ENCODE measurements at regions not wholly inside any gene's neighbourhood (a gene's known extent, or its start where the extent isn't known, plus 50 kb on each side); places are given as distances from the start of the nearest gene placed in this dataset.
A peak's percentile ranks its signal among the peaks of the same experiment; 100 is the strongest.

DNA sequence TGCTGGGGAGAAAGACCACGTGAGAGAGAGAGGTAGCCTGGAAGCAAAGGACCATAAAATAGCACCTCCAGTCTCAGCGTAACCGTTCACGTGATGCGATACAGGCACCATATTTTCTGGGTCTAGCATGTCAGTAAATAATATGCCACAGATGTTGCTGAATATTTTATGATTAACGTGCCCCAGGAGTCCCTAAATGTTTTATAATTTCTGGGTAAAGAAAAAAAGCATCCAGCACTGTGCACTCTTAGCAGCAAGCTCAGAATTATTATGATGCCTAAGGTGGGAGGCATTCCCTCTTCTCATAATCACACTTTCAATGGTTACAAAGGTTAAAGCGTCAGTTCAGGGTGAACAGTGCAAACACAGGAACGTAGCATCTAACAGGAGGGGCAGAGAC, 121.8 kb downstream of the CAVIN4 start:
- Histone ChIP-seq H3K79me2 (ENCODE audit: low read length) (no peaks in the 10 kb centered on the region), H3K27me3 (ENCODE audit: low read length) (no peaks in the 10 kb centered on the region), H2AFZ (ENCODE audit: low read length) (no peak overlapping the region), H3K9ac (ENCODE audit: low read length) (no peak overlapping the region), H3K9me3 (ENCODE audit: low read length) (no peaks in the 10 kb centered on the region), H3K4me2 (ENCODE audit: low read length) (no peak overlapping the region), H4K20me1 (ENCODE audit: low read length) (no peaks in the 10 kb centered on the region), H3K9me2 (replicated peaks; ENCODE audit: low read length) (no peaks in the 10 kb centered on the region), H3K4me1 (ENCODE audit: insufficient read depth, low read length) (no peaks in the 10 kb centered on the region), H3K36me3 (ENCODE audit: low read depth, low read length) (no peaks in the 10 kb centered on the region; the same call in 1 of the 2 replicates), H3K4me3 (ENCODE audit: low read length) (no peak overlapping the region), H3F3A (ENCODE audit: low read length, unreplicated experiment) (no peaks in the 10 kb centered on the region), H3K27ac (ENCODE audit: low read length) (no peak overlapping the region)
- ATAC-seq (no peak), DNase-seq (no peak)
- intact Hi-C loops (cut with micrococcal nuclease): no loop called here
- TF ChIP-seq EZH2phosphoT487 (IDR thresholded peaks at IDR 0.05; ENCODE audit: borderline replicate concordance, low read length) (no peak), EZH2 (IDR thresholded peaks at IDR 0.05; ENCODE audit: low read length, unreplicated experiment) (no peak)
- TF ChIP-seq, protein P1, sequence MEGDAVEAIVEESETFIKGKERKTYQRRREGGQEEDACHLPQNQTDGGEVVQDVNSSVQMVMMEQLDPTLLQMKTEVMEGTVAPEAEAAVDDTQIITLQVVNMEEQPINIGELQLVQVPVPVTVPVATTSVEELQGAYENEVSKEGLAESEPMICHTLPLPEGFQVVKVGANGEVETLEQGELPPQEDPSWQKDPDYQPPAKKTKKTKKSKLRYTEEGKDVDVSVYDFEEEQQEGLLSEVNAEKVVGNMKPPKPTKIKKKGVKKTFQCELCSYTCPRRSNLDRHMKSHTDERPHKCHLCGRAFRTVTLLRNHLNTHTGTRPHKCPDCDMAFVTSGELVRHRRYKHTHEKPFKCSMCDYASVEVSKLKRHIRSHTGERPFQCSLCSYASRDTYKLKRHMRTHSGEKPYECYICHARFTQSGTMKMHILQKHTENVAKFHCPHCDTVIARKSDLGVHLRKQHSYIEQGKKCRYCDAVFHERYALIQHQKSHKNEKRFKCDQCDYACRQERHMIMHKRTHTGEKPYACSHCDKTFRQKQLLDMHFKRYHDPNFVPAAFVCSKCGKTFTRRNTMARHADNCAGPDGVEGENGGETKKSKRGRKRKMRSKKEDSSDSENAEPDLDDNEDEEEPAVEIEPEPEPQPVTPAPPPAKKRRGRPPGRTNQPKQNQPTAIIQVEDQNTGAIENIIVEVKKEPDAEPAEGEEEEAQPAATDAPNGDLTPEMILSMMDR (conservative IDR thresholded peaks at IDR 0.05; ENCODE audit: low read depth, low read length): no peak
- CTCF ChIA-PET: no interaction called here
- POLR2A ChIA-PET (ENCODE audit: unreplicated experiment): no interaction called here
- no TSS peak for BruUV-seq (replicated peaks)

DNA sequence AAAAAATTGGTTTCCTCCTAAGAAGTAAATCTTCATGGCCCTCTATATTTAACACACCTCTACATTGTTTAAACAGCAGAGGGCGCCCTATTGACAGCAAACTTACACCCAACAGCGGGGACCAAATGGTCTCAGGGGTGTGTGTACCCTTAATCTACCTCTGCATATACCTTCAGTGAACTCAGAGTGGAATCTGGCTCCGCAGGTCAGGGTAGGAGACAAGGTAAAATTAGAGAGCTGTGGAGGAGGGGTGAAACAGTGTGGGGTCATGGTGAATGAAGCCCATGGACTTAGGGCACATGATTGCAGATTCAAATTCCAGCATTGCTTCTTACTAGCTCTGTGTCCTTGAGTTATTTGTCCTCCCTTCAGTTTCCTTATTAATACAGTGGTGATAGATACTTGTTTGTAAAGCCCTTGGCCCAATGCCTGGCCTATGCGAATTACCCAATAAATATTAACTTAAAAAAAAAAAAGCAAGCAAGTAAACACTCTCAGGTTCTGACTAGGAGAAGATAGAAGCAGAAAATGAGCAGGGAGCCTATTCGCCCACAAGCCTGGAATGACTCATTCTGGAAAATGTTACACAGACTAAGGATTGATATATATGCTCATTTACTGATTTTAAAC, 122.9 kb downstream of the CAVIN4 start:
- BruUV-seq (replicated peaks): no TSS peak
- TF ChIP-seq EZH2 (IDR thresholded peaks at IDR 0.05; ENCODE audit: low read length, unreplicated experiment): no peak
- TF ChIP-seq, protein P1 (conservative IDR thresholded peaks at IDR 0.05; ENCODE audit: low read depth, low read length): peak; percentile 64
- Histone ChIP-seq H4K20me1 (ENCODE audit: low read length) (no peaks in the 10 kb centered on the region), H3K4me1 (ENCODE audit: insufficient read depth, low read length) (no peaks in the 10 kb centered on the region), H3K27ac (ENCODE audit: low read length) (no peak overlapping the region), H3K27me3 (ENCODE audit: low read length) (no peaks in the 10 kb centered on the region), H3K79me2 (ENCODE audit: low read length) (no peaks in the 10 kb centered on the region), H3K9ac (ENCODE audit: low read length) (no peak overlapping the region), H3K4me2 (ENCODE audit: low read length) (no peak overlapping the region), H3K9me3 (ENCODE audit: low read length) (no peaks in the 10 kb centered on the region), H3K4me3 (ENCODE audit: low read length) (no peak overlapping the region), H3K36me3 (ENCODE audit: low read depth, low read length) (no peaks in the 10 kb centered on the region; the same call in 1 of the 2 replicates), H3F3A (ENCODE audit: low read length, unreplicated experiment) (no peaks in the 10 kb centered on the region), H3K9me2 (replicated peaks; ENCODE audit: low read length) (no peaks in the 10 kb centered on the region), H2AFZ (ENCODE audit: low read length) (no peak overlapping the region)
- ATAC-seq (no peak), DNase-seq (peak; percentile 22)
- ChIA-PET CTCF (no interaction called here), POLR2A (ENCODE audit: unreplicated experiment) (no interaction called here)
- intact Hi-C loops (cut with micrococcal nuclease): no loop called here

DNA sequence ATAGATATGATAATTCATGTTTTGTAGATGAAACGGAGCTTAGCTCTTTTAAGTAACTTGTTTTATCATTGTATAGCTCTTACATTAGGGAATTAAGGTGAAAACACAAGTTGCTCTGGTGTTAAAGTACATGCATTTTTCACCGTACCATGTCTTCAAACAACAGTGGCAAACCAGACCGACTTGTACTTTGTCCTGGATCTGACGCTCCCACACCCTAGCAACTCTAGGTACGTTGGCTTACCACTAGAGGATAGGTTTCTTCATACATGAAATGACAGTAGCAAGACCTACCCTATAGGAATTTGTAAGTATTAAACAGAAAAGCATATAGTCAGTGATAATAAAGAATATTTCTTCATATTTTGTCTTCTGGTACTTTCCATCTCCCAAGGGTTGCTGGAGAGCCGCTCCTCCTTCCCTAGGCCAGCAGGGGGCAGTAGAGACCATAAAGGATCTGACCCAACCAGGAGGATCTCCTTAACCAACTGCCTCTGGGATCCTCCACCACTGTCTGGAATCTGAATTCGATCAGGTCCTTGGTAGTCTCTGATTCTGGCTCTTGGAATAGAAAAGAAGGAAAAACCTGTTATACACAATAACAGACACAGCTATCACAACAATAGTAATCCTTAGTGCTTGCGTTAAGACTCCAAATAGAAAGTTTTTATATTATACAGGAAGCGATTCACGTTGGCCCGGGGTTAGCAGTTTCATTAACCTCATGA, 136.7 kb downstream of the CAVIN4 start:
- Histone ChIP-seq H3K36me3 (ENCODE audit: low read depth, low read length) (no peaks in the 10 kb centered on the region; the same call in 1 of the 2 replicates), H4K20me1 (ENCODE audit: low read length) (no peaks in the 10 kb centered on the region), H3K9me3 (ENCODE audit: low read length) (no peaks in the 10 kb centered on the region), H3K79me2 (ENCODE audit: low read length) (no peaks in the 10 kb centered on the region), H3K9me2 (replicated peaks; ENCODE audit: low read length) (no peaks in the 10 kb centered on the region), H3K4me3 (ENCODE audit: low read length) (no peak overlapping the region), H3K27ac (ENCODE audit: low read length) (no peak overlapping the region), H3K4me1 (ENCODE audit: insufficient read depth, low read length) (no peaks in the 10 kb centered on the region), H3K9ac (ENCODE audit: low read length) (no peak overlapping the region), H3K4me2 (ENCODE audit: low read length) (no peak overlapping the region), H2AFZ (ENCODE audit: low read length) (no peak overlapping the region), H3F3A (ENCODE audit: low read length, unreplicated experiment) (no peaks in the 10 kb centered on the region), H3K27me3 (ENCODE audit: low read length) (no peaks in the 10 kb centered on the region)
- ChIA-PET CTCF (no interaction called here), POLR2A (ENCODE audit: unreplicated experiment) (no interaction called here)
- peak; percentile 56 for ATAC-seq
- intact Hi-C loops (cut with micrococcal nuclease): loop anchor here (5.0 kb wide), 1 partner anchor 598 kb away; no protein-coding TSS in a partner anchor
- TF ChIP-seq EZH2 (IDR thresholded peaks at IDR 0.05; ENCODE audit: low read length, unreplicated experiment): no peak
- TF ChIP-seq, protein P1 (conservative IDR thresholded peaks at IDR 0.05; ENCODE audit: low read depth, low read length): peak; percentile 79
- TF ChIP-seq EZH2phosphoT487 (IDR thresholded peaks at IDR 0.05; ENCODE audit: borderline replicate concordance, low read length): no peak
- BruUV-seq (replicated peaks): no TSS peak
- DNase-seq: peak; percentile 66

Data from PC-3 (cell line).